GM23338 (cell line): ENCODE measurements at regions not wholly inside any gene's neighbourhood (a gene's known extent, or its start where the extent isn't known, plus 50 kb on each side); places are given as distances from the start of the nearest gene placed in this dataset.

ENCODE experiments used
- CREB1 ChIP-seq: fragments of 250-450 bp; sonication (Bioruptor Pico); IDR thresholded peaks from 2 replicates; pipeline ENCODE4 v1.5.0; 2020; ENCODE audit warnings: low read depth, mild to moderate bottlenecking, moderate library complexity
- EZH2 ChIP-seq: fragments of 200-600 bp; sonication (generic); IDR thresholded peaks from one replicate; pipeline ENCODE4 v1.8.0; 2017; ENCODE audit warnings: antibody characterized with exemption, mild to moderate bottlenecking, low read depth; ENCODE audit not compliant: unreplicated experiment
- EZH2phosphoT487 ChIP-seq: fragments of 200-600 bp; sonication (generic); IDR thresholded peaks from one replicate; pipeline ENCODE4 v1.8.1; 2018; ENCODE audit warnings: antibody characterized with exemption; ENCODE audit not compliant: unreplicated experiment
- JUNB ChIP-seq: IDR thresholded peaks from one replicate; pipeline ENCODE4 v1.6.1; 2016; ENCODE audit warnings: antibody characterized with exemption; ENCODE audit not compliant: unreplicated experiment
- POLR2AphosphoS5 ChIP-seq: IDR thresholded peaks from 2 replicates; pipeline ENCODE4 v1.6.1; 2016; ENCODE audit warnings: antibody characterized with exemption, low read depth
- ZNF114 ChIP-seq: fragments of 250-450 bp; sonication (Bioruptor Pico); IDR thresholded peaks from 2 replicates; pipeline ENCODE4 v1.5.0; 2020; ENCODE audit warnings: mild to moderate bottlenecking, moderate library complexity
- TF ChIP-seq, protein P1 (sequence below), 2 experiments: fragments of 200-600 bp in 1 of 2; sonication (generic) in 1 of 2; conservative IDR thresholded peaks; 2 replicates each; pipeline versions ENCODE4 v1.5.1 to v1.6.1; 2016 to 2017; ENCODE audit warnings: antibody characterized with exemption in 2 of 2, low read depth in 2 of 2, mild to moderate bottlenecking in 2 of 2, moderate library complexity in 1 of 2
- TF ChIP-seq, protein P2 (sequence below): IDR thresholded peaks from 2 replicates; pipeline ENCODE4 v1.6.1; 2016; ENCODE audit warnings: antibody characterized with exemption
- TF ChIP-seq, protein P3 (sequence below): IDR thresholded peaks from one replicate; pipeline ENCODE4 v1.6.1; 2018; ENCODE audit warnings: antibody characterized with exemption; ENCODE audit not compliant: unreplicated experiment

DNA sequence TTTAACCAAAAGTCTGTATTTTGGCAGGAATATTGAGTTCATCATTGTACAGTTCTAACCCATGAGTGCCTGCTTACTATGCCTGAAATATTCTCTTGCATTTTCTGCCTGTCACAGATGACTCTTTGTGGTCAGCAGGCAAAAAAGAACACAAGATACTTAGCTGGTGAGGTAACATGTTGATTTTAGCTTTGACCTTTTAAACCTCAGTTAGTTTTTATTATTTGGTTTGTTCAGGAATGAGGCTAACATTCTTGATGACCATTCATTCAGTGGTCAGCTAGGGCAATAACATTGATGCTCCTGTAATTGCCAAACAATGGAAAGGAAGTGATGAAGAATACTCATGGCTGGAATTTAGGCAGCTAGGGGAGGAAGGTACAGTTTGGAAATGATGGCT, 491.2 kb downstream of the PIK3C3 start:
- TF ChIP-seq, protein P1, sequence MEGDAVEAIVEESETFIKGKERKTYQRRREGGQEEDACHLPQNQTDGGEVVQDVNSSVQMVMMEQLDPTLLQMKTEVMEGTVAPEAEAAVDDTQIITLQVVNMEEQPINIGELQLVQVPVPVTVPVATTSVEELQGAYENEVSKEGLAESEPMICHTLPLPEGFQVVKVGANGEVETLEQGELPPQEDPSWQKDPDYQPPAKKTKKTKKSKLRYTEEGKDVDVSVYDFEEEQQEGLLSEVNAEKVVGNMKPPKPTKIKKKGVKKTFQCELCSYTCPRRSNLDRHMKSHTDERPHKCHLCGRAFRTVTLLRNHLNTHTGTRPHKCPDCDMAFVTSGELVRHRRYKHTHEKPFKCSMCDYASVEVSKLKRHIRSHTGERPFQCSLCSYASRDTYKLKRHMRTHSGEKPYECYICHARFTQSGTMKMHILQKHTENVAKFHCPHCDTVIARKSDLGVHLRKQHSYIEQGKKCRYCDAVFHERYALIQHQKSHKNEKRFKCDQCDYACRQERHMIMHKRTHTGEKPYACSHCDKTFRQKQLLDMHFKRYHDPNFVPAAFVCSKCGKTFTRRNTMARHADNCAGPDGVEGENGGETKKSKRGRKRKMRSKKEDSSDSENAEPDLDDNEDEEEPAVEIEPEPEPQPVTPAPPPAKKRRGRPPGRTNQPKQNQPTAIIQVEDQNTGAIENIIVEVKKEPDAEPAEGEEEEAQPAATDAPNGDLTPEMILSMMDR (conservative IDR thresholded peaks at IDR 0.05; ENCODE audit: low read depth in 2 of 2): no peak
- TF ChIP-seq POLR2AphosphoS5 (no peak), EZH2 (no peak), EZH2phosphoT487 (no peak), CREB1 (CRISPR knock-in tag) (no peak), JUNB (no peak), ZNF114 (CRISPR knock-in tag) (no peak)
- TF ChIP-seq, protein P2, sequence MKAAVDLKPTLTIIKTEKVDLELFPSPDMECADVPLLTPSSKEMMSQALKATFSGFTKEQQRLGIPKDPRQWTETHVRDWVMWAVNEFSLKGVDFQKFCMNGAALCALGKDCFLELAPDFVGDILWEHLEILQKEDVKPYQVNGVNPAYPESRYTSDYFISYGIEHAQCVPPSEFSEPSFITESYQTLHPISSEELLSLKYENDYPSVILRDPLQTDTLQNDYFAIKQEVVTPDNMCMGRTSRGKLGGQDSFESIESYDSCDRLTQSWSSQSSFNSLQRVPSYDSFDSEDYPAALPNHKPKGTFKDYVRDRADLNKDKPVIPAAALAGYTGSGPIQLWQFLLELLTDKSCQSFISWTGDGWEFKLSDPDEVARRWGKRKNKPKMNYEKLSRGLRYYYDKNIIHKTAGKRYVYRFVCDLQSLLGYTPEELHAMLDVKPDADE: no peak
- TF ChIP-seq, protein P3, sequence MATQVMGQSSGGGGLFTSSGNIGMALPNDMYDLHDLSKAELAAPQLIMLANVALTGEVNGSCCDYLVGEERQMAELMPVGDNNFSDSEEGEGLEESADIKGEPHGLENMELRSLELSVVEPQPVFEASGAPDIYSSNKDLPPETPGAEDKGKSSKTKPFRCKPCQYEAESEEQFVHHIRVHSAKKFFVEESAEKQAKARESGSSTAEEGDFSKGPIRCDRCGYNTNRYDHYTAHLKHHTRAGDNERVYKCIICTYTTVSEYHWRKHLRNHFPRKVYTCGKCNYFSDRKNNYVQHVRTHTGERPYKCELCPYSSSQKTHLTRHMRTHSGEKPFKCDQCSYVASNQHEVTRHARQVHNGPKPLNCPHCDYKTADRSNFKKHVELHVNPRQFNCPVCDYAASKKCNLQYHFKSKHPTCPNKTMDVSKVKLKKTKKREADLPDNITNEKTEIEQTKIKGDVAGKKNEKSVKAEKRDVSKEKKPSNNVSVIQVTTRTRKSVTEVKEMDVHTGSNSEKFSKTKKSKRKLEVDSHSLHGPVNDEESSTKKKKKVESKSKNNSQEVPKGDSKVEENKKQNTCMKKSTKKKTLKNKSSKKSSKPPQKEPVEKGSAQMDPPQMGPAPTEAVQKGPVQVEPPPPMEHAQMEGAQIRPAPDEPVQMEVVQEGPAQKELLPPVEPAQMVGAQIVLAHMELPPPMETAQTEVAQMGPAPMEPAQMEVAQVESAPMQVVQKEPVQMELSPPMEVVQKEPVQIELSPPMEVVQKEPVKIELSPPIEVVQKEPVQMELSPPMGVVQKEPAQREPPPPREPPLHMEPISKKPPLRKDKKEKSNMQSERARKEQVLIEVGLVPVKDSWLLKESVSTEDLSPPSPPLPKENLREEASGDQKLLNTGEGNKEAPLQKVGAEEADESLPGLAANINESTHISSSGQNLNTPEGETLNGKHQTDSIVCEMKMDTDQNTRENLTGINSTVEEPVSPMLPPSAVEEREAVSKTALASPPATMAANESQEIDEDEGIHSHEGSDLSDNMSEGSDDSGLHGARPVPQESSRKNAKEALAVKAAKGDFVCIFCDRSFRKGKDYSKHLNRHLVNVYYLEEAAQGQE: no peak
